ENCODE measurements at regions not wholly inside any gene's neighbourhood (a gene's known extent, or its start where the extent isn't known, plus 50 kb on each side); places are given as distances from the start of the nearest gene placed in this dataset.
"Not testable (repeated sequence)": the region's sequence is repeated elsewhere in the genome, so short reads cannot be mapped to it uniquely, and the experiment has no call there.

DNA sequence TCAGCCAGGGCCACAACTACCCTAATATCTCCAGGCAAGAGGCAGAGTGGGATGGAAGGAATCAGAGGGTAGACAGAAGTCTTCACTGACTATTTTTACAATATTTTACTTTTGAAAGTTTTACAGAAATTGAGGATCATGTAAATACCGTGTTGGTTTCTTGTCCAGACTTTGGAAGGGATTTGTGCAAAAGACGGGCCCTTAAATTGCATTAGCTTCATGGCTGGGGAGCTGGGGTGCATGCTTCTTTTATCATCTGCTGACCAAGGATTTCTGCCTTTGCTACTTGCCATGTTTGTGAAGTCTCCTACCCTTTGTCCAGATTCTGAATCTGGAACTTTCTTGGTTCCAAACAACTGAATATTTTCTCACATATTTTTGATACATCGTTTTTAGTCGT, 107.7 kb upstream of the GRIN3A start:
- TF ChIP-seq, protein P1, sequence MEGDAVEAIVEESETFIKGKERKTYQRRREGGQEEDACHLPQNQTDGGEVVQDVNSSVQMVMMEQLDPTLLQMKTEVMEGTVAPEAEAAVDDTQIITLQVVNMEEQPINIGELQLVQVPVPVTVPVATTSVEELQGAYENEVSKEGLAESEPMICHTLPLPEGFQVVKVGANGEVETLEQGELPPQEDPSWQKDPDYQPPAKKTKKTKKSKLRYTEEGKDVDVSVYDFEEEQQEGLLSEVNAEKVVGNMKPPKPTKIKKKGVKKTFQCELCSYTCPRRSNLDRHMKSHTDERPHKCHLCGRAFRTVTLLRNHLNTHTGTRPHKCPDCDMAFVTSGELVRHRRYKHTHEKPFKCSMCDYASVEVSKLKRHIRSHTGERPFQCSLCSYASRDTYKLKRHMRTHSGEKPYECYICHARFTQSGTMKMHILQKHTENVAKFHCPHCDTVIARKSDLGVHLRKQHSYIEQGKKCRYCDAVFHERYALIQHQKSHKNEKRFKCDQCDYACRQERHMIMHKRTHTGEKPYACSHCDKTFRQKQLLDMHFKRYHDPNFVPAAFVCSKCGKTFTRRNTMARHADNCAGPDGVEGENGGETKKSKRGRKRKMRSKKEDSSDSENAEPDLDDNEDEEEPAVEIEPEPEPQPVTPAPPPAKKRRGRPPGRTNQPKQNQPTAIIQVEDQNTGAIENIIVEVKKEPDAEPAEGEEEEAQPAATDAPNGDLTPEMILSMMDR (IDR thresholded peaks at IDR 0.05) = no peak
- TF ChIP-seq POLR2AphosphoS5 (IDR thresholded peaks at IDR 0.05) = no peak
- no peak for TF ChIP-seq EP300 (IDR thresholded peaks at IDR 0.05)
- no peak for TF ChIP-seq POLR2A (IDR thresholded peaks at IDR 0.05; ENCODE audit: low read depth)
- 70% methylated on average over 4 of the region's 4 CpGs for WGBS
- Histone ChIP-seq H3K9me3 (no peaks in the 10 kb centered on the region), H3K36me3 (no peaks in the 10 kb centered on the region), H3K27ac (replicated peaks in 1 of 4) (no peak overlapping the region), H3K4me3 (no peak overlapping the region), H3K4me1 (peaks cover 0 to 12% (median 7%) of the 10 kb centered on the region in 4 donors), H3K27me3 (no peaks in the 10 kb centered on the region)
- no peak for DNase-seq (ENCODE audit: extremely low spot score)
- intact Hi-C loops (cut with DNase I) = no loop called here

GRCh38 chr9:101840694-101841188, 102.3 kb upstream of the GRIN3A start:
- Histone ChIP-seq H3K36me3 (no peaks in the 10 kb centered on the region), H3K4me1 (no peaks in the 10 kb centered on the region), H3K4me3 (no peak overlapping the region), H3K27me3 (no peaks in the 10 kb centered on the region), H3K27ac (replicated peaks in 1 of 4) (no peak overlapping the region), H3K9me3 (no peaks in the 10 kb centered on the region)
- intact Hi-C loops (cut with DNase I) = no loop called here
- no peak for TF ChIP-seq POLR2AphosphoS5 (IDR thresholded peaks at IDR 0.05)
- TF ChIP-seq POLR2A (IDR thresholded peaks at IDR 0.05; ENCODE audit: low read depth) = no peak
- TF ChIP-seq EP300 (IDR thresholded peaks at IDR 0.05) = no peak
- TF ChIP-seq, protein P1 (IDR thresholded peaks at IDR 0.05) = no peak
- no peak for DNase-seq (ENCODE audit: extremely low spot score)

DNA sequence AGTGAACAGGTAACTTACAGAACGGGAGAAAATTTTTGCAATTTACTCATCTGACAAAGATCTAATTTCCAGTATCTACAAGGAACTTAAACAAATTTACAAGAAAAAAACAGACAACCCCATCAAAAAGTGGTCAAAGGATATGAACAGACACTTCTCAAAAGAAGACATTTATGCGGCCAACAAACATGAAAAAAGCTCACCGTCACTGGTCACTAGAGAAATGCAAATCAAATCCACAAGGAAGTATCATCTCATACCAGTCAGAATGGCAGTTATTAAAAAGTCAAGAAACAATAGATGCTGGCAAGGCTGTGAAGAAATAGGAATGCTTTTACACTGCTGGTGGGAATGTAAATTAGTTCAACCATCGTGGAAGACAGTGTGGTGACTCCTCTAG, 100.5 kb upstream of the GRIN3A start:
- H3K4me3 ChIP-seq; intact Hi-C loops (cut with DNase I); H3K27me3 ChIP-seq; H3K36me3 ChIP-seq; DNase-seq (ENCODE audit: extremely low spot score); H3K9me3 ChIP-seq; H3K4me1 ChIP-seq; H3K27ac ChIP-seq (replicated peaks in 1 of 4): not testable (repeated sequence)
- 88% methylated on average over 4 of the region's 4 CpGs for WGBS

DNA sequence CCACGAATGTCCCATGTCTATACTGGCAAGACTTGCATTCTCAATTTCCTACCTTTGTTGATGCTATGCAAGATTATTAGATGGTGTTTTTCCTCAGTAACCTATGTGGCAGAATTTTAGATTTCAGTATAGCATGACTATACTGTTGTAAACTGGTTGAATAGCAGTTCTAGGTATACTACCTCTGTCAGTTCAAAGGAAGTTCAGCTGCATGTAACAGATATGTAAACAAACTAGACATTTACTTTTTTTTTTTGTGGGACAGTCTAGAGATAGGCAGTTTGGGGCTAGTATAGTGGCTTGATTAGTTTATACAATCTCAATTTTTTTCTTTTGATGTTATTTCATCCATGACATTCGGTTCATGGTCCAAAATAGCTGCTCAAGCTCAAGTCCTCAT, 97.6 kb upstream of the GRIN3A start:
- H3K9me3 ChIP-seq = no peaks in the 10 kb centered on the region
- no peak for DNase-seq (ENCODE audit: extremely low spot score)
- H3K4me3 ChIP-seq = no peak overlapping the region
- WGBS = 54% methylated on average over 2 of the region's 2 CpGs
- TF ChIP-seq, protein P1 (IDR thresholded peaks at IDR 0.05) = no peak
- no peak for TF ChIP-seq POLR2AphosphoS5 (IDR thresholded peaks at IDR 0.05)
- no peak for TF ChIP-seq EP300 (IDR thresholded peaks at IDR 0.05)
- no peak overlapping the region for H3K27ac ChIP-seq (replicated peaks in 1 of 4)
- intact Hi-C loops (cut with DNase I) = no loop called here
- H3K36me3 ChIP-seq = no peaks in the 10 kb centered on the region
- H3K27me3 ChIP-seq = no peaks in the 10 kb centered on the region
- H3K4me1 ChIP-seq = no peaks in the 10 kb centered on the region

GRCh38 chr9:101832486-101832885, 94.0 kb upstream of the GRIN3A start:
- no peaks in the 10 kb centered on the region for H3K27me3 ChIP-seq
- intact Hi-C loops (cut with DNase I) = no loop called here
- no peak for DNase-seq (ENCODE audit: extremely low spot score)
- no peak overlapping the region for H3K27ac ChIP-seq (replicated peaks in 1 of 4)
- H3K36me3 ChIP-seq = no peaks in the 10 kb centered on the region
- no peak for TF ChIP-seq POLR2AphosphoS5 (IDR thresholded peaks at IDR 0.05)
- TF ChIP-seq POLR2A (IDR thresholded peaks at IDR 0.05; ENCODE audit: low read depth) = no peak
- TF ChIP-seq, protein P1 (IDR thresholded peaks at IDR 0.05) = no peak
- TF ChIP-seq EP300 (IDR thresholded peaks at IDR 0.05) = no peak
- H3K9me3 ChIP-seq = no peaks in the 10 kb centered on the region
- no peaks in the 10 kb centered on the region for H3K4me1 ChIP-seq
- no peak overlapping the region for H3K4me3 ChIP-seq

- H3K36me3 ChIP-seq; H3K4me3 ChIP-seq; H3K27ac ChIP-seq (replicated peaks in 1 of 4); H3K4me1 ChIP-seq; H3K27me3 ChIP-seq; H3K9me3 ChIP-seq; DNase-seq (ENCODE audit: extremely low spot score); intact Hi-C loops (cut with DNase I): not testable (repeated sequence)
- WGBS = 88% methylated on average over 1 of the region's 1 CpG
These were observed 83.0 kb upstream of the GRIN3A start for GRCh38 chr9:101821450-101821849.

- H3K27ac ChIP-seq (replicated peaks in 1 of 4); H3K36me3 ChIP-seq; H3K27me3 ChIP-seq; DNase-seq (ENCODE audit: extremely low spot score); intact Hi-C loops (cut with DNase I); H3K9me3 ChIP-seq; H3K4me3 ChIP-seq; H3K4me1 ChIP-seq: not testable (repeated sequence)
These were observed 82.5 kb upstream of the GRIN3A start for GRCh38 chr9:101820983-101821382.

Measured in esophagus muscularis mucosa (tissue), 4 donors.